ENCODE measurements at regions not wholly inside any gene's neighbourhood (a gene's known extent, or its start where the extent isn't known, plus 50 kb on each side); places are given as distances from the start of the nearest gene placed in this dataset.

DNA sequence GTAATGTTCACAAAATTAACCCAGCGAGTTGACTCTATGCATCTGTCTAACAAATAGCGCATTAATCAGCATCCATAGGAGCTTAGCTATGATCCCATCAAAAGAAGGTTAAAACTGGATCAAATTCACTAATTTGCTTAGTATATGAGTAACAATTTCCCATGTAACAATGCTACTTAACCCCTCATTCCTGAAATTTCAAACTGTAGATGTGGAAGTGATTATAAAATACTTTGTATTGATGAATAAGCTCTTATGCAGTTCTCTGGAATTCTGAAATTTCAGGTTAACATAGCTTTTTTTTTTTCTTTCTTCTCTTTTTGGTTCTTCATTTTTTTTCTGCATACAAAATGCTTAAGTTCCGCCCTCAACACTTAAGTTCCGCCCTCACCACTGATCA lies 1272.7 kb downstream of the KCNT2 start:
- intact Hi-C loops (cut with micrococcal nuclease; ENCODE audit: unreplicated experiment) (no loop called here), in situ Hi-C loops (cut with MboI) (no loop called here)
- FAIRE-seq (no peak), DNase-seq (ENCODE audit: low read depth, low spot score) (no peak), ATAC-seq (no peak)
- 24% methylated on average over 4 of the region's 4 CpGs for WGBS (ENCODE audit: insufficient coverage, insufficient replicate concordance, low lambda C conversion rate, missing lambda C conversion rate)
- no peaks in the 10 kb centered on the region for H3K27me3 ChIP-seq (replicated peaks in 1 of 2; ENCODE audit: control insufficient read depth in 2 of 2, insufficient read depth in 2 of 2, low read length in 1 of 2)
- CTCF ChIA-PET = no interaction called here
- no peak overlapping the region for H3K27ac ChIP-seq (ENCODE audit: control insufficient read depth, insufficient read depth)
- no peak overlapping the region for H3K4me3 ChIP-seq
- no peaks in the 10 kb centered on the region for H3K36me3 ChIP-seq (ENCODE audit: control insufficient read depth in 2 of 2, insufficient read depth in 2 of 2, low read length in 1 of 2)
- SMC1A ChIA-PET (ENCODE audit: uncharacterized antibody, unreplicated experiment) = interaction anchor here (0.7 kb wide), 2 partner anchors 10 to 234 kb away, joined by 3 read pairs; no protein-coding TSS in a partner anchor
- H3K4me2 ChIP-seq (ENCODE audit: control insufficient read depth, insufficient read depth) = no peak overlapping the region
- no peaks in the 10 kb centered on the region for H4K20me1 ChIP-seq (ENCODE audit: control insufficient read depth, insufficient read depth)
- no peaks in the 10 kb centered on the region for H3K4me1 ChIP-seq (ENCODE audit: control insufficient read depth, insufficient read depth, low read length)
- RAD21 ChIA-PET (ENCODE audit: unreplicated experiment) = no interaction called here
- H3K9ac ChIP-seq (ENCODE audit: control insufficient read depth, insufficient read depth, low read length) = no peak overlapping the region
- POLR2A ChIA-PET = no interaction called here
- no peak overlapping the region for H2AFZ ChIP-seq (ENCODE audit: control insufficient read depth, low read depth, low read length)
- no peaks in the 10 kb centered on the region for H3K9me3 ChIP-seq (replicated peaks; ENCODE audit: control insufficient read depth, insufficient read depth, low read length)
- no TSS peak for BruUV-seq (replicated peaks)
- no peaks in the 10 kb centered on the region for H3K79me2 ChIP-seq (ENCODE audit: control insufficient read depth, insufficient read depth, low read length)
- no peak for TF ChIP-seq ZSCAN29 (IDR thresholded peaks at IDR 0.05)
- no peak for TF ChIP-seq IRF3 (IDR thresholded peaks at IDR 0.05)
- no peak for TF ChIP-seq CEBPZ (IDR thresholded peaks at IDR 0.05; ENCODE audit: low read depth, low read length)
- TF ChIP-seq SP1 (IDR thresholded peaks at IDR 0.05; ENCODE audit: low read depth, low read length) = no peak
- TF ChIP-seq POLR2AphosphoS5 (IDR thresholded peaks at IDR 0.05; ENCODE audit: low read length) = no peak
- no peak for TF ChIP-seq PKNOX1 (IDR thresholded peaks at IDR 0.05)
- TF ChIP-seq ZZZ3 (IDR thresholded peaks at IDR 0.05; ENCODE audit: control insufficient read depth, insufficient read length, low read depth) = no peak
- no peak for TF ChIP-seq TBL1XR1 (IDR thresholded peaks at IDR 0.05; ENCODE audit: low read depth, low read length)
- no peak for TF ChIP-seq STAT3 (IDR thresholded peaks at IDR 0.05; ENCODE audit: low read depth, low read length)
- TF ChIP-seq ZNF274 (IDR thresholded peaks at IDR 0.05; ENCODE audit: insufficient read depth, insufficient read length) = no peak
- no peak for TF ChIP-seq ZBTB11 (CRISPR knock-in tag; IDR thresholded peaks at IDR 0.05)
- TF ChIP-seq MEF2B (IDR thresholded peaks at IDR 0.05; ENCODE audit: partially characterized antibody, poor library complexity, severe bottlenecking) = no peak
- no peak for TF ChIP-seq GATAD2B (conservative IDR thresholded peaks at IDR 0.05; ENCODE audit: low read depth)
- TF ChIP-seq KAT2A (conservative IDR thresholded peaks at IDR 0.05; ENCODE audit: control insufficient read depth, low read depth, low read length) = no peak
- no peak for TF ChIP-seq BCL11A (IDR thresholded peaks at IDR 0.05; ENCODE audit: low read depth, low read length)
- no peak for TF ChIP-seq SMC3 (IDR thresholded peaks at IDR 0.05; ENCODE audit: borderline replicate concordance, low read length)
